22Rv1 (cell line): ENCODE measurements at regions not wholly inside any gene's neighbourhood (a gene's known extent, or its start where the extent isn't known, plus 50 kb on each side); places are given as distances from the start of the nearest gene placed in this dataset.

Experiments used
- H3K27ac ChIP-seq: fragments of 450-650 bp; 2 replicates; pipeline ENCODE4 v1.5.1; 2017
- ZFX ChIP-seq: fragments of 450-650 bp; IDR thresholded peaks from 2 replicates; pipeline ENCODE4 v1.6.1; 2017; ENCODE audit warnings: antibody characterized with exemption, borderline replicate concordance
- TF ChIP-seq, protein P1 (sequence below): fragments of 450-650 bp; IDR thresholded peaks from 2 replicates; pipeline ENCODE4 v1.5.1; 2017; ENCODE audit warnings: mild to moderate bottlenecking

DNA sequence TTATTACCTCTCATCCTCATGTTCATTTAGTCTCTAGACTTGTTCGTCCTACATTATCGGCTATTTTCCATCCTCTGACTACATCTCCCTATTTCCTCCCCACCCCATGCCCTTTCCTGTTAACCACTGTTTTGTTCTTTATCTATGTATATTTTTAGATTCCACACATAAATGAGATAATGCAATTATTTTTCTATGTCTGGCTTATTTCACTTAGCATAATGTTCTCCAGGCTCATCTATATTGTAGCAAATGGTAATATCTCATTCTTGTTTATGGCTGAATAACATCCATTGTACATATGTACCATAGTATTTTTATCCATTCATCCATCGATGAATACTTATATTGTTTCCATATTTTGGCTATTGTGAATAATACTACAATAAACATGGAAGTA, 84.6 kb upstream of the PTPRR start:
- no peak for TF ChIP-seq ZFX
- no peak overlapping the region for H3K27ac ChIP-seq

DNA sequence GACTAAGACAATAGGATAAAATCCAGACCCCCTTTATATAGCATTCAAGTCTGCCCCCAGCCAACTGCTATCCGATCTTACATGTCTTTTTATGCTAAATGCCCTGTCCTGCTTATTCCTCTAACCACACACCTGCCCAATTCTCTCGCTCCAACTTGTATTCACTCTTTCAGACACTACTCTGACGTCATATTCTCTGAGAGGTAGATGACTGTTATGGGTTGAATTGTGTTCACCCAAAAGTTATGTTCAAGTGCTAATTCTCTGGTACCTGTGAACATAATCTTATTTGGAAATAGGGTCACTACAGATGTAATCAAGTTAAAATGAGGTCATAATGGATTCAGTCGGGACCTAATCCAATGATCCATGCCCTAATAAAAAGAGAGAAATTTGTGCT, 84.0 kb upstream of the PTPRR start:
- no peak overlapping the region for H3K27ac ChIP-seq
- TF ChIP-seq ZFX = no peak

DNA sequence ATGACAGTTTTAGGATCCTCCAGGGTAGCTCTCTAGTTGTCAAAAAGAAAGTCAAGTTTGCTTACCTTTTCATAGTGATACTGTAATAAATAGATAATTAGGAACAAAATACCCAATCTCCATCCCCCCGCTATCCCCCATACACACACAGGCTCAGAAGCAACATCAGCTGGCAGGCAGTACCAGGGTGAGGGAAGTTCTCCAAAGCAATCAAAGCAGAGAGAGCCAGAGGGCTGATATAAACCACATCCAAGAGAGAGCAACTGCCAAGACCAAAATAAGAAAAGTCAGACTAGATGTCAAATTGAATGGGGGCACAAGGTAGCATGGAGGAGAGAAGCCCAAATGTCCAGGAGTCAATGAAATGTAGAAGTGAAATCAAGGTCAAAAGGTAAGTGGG, 80.2 kb upstream of the PTPRR start:
- H3K27ac ChIP-seq = no peak overlapping the region
- no peak for TF ChIP-seq ZFX
- TF ChIP-seq, protein P1, sequence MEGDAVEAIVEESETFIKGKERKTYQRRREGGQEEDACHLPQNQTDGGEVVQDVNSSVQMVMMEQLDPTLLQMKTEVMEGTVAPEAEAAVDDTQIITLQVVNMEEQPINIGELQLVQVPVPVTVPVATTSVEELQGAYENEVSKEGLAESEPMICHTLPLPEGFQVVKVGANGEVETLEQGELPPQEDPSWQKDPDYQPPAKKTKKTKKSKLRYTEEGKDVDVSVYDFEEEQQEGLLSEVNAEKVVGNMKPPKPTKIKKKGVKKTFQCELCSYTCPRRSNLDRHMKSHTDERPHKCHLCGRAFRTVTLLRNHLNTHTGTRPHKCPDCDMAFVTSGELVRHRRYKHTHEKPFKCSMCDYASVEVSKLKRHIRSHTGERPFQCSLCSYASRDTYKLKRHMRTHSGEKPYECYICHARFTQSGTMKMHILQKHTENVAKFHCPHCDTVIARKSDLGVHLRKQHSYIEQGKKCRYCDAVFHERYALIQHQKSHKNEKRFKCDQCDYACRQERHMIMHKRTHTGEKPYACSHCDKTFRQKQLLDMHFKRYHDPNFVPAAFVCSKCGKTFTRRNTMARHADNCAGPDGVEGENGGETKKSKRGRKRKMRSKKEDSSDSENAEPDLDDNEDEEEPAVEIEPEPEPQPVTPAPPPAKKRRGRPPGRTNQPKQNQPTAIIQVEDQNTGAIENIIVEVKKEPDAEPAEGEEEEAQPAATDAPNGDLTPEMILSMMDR = no peak

- H3K27ac ChIP-seq = no peak overlapping the region
- TF ChIP-seq ZFX = no peak
- TF ChIP-seq, protein P1 = no peak
Observed at GRCh38 chr12:71000255-71000654, 79.7 kb upstream of the PTPRR start.

DNA sequence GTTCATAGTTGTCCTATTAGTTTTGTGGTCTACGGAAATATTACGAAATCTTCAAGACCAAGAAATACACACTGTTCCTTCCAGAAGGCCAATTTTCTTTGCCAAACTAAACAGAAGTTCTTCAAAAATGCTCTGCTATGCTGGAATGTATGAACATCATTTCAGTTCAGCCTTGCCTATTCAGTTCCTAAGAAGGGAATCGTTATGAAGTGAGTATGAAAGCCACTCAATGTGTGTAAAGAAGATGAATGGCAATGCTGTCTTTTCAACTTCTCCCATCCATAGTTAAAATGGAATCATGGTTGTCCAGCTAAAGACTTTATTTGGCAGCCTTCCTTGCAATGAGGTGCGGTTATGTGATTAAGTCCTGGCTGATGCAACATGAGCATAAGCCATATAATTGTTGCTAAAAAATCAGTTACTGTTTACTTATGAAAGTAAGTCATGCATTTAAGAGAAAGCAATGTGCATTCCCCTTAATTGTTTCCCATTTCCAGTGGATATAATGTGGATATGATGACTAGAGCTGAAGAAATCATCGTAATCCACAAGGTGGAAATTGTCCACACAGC, 73.8 kb upstream of the PTPRR start:
- no peak for TF ChIP-seq ZFX
- TF ChIP-seq, protein P1 = no peak
- H3K27ac ChIP-seq = no peak overlapping the region

DNA sequence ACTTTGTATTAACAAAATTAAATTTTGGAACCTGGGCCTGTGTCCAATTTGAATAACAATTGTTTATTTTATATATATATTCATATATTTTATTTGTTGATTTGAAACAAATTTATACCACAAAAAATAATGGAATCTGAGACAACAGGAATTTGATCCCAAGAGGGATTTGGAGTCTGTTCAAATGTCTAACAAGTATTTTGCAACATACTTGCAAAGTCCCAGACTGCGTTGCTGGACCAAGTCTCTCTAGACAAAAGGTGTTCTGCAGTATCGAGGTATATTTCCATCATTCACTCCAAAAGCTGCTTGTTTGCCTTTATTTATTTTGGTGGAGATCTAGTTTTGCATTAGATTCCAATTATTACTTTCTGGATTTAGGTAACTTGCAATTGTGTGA, 68.7 kb upstream of the PTPRR start:
- TF ChIP-seq, protein P1 = no peak
- TF ChIP-seq ZFX = no peak
- no peak overlapping the region for H3K27ac ChIP-seq

DNA sequence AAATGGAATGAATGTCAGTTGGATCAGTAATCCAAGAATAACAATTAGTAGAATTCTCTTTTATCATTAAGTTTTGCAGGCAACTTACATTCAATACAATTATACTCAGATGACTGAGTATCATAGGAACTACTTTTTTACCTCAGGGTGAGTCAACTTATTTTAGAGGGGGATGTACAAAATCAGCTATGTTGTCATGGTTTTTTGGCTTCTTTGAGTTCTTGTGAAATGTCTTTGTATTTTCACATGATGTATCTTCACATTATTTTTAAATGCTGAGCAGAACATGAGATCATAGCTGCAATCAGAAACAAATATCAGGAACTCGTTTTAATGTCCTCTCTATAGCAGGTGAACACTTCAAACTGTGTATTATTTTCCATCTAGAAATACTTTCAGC, 65.3 kb upstream of the PTPRR start:
- no peak for TF ChIP-seq ZFX
- TF ChIP-seq, protein P1 = no peak
- no peak overlapping the region for H3K27ac ChIP-seq

- no peak for TF ChIP-seq ZFX
- TF ChIP-seq, protein P1 = no peak
- no peak overlapping the region for H3K27ac ChIP-seq
Observed at GRCh38 chr12:70983692-70984091, 63.2 kb upstream of the PTPRR start.
